DND-41 (cell line): ENCODE measurements at regions not wholly inside any gene's neighbourhood (a gene's known extent, or its start where the extent isn't known, plus 50 kb on each side); places are given as distances from the start of the nearest gene placed in this dataset.
"Not testable (repeated sequence)": the region's sequence is repeated elsewhere in the genome, so short reads cannot be mapped to it uniquely, and the experiment has no call there.

Experiments
- EZH2 ChIP-seq: IDR thresholded peaks from 3 replicates; pipeline ENCODE4 v1.6.1; 2012; ENCODE audit warnings: borderline replicate concordance, low read depth, mild to moderate bottlenecking, moderate library complexity, low read length, inconsistent platforms; ENCODE audit not compliant: severe bottlenecking
- TF ChIP-seq, protein P1 (sequence below): IDR thresholded peaks from 2 replicates; pipeline ENCODE4 v1.5.1; 2012; ENCODE audit warnings: borderline replicate concordance, low read length, moderate library complexity, mild to moderate bottlenecking; ENCODE audit not compliant: poor library complexity, severe bottlenecking; ENCODE audit errors: extremely low read depth

DNA sequence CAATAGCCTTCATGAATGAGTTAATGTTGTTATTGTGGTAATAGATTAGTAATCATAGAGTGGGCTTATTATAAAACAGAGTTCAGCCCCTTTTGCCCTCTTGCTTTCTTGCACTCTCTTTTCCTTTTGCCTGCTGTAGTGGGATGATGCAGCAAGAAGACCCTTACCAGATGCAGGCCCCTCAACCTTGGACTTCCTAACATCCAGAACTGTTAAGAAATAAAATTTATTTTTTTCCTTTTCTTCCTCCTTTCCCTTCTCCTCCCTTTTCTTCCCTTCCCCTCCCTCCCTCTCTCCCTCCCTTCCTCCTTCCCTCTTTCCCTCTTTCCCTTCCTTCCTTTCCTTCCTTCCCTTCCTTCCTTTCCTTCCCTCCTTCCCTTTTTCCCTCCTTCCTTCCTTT, 88.1 kb downstream of the CCDC201 start:
- TF ChIP-seq, protein P1, sequence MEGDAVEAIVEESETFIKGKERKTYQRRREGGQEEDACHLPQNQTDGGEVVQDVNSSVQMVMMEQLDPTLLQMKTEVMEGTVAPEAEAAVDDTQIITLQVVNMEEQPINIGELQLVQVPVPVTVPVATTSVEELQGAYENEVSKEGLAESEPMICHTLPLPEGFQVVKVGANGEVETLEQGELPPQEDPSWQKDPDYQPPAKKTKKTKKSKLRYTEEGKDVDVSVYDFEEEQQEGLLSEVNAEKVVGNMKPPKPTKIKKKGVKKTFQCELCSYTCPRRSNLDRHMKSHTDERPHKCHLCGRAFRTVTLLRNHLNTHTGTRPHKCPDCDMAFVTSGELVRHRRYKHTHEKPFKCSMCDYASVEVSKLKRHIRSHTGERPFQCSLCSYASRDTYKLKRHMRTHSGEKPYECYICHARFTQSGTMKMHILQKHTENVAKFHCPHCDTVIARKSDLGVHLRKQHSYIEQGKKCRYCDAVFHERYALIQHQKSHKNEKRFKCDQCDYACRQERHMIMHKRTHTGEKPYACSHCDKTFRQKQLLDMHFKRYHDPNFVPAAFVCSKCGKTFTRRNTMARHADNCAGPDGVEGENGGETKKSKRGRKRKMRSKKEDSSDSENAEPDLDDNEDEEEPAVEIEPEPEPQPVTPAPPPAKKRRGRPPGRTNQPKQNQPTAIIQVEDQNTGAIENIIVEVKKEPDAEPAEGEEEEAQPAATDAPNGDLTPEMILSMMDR: not testable (repeated sequence)
- not testable (repeated sequence) for TF ChIP-seq EZH2
